ENCODE measurements at regions not wholly inside any gene's neighbourhood (a gene's known extent, or its start where the extent isn't known, plus 50 kb on each side); places are given as distances from the start of the nearest gene placed in this dataset.

DNA sequence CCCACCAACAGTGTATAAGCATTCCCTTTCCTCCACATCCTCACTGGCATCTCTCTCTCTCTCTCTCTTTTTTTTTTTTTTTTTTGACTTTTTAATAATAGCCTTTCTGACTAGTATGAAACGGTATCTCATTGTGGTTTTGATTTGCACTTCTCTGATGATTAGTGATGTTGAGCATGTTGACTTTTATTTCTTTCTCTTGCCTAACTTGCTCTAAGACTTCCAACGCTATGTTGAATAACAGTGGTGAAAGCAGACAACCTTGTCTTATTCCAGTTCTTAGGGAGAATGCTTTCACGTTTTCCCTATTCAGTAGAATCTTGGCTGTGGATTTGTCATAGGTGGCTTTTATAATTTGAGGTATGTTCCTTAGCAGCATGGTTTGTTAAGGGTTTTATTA is 249.4 kb upstream of the MDFIC2 start:
- TF ChIP-seq TAF1 (IDR thresholded peaks at IDR 0.05; ENCODE audit: borderline replicate concordance, low read depth, low read length) (no peak), POLR2A (IDR thresholded peaks at IDR 0.05; ENCODE audit: low read depth, low read length) (no peak)
